DND-41 (cell line): ENCODE measurements at regions not wholly inside any gene's neighbourhood (a gene's known extent, or its start where the extent isn't known, plus 50 kb on each side); places are given as distances from the start of the nearest gene placed in this dataset.
"Not testable (repeated sequence)": the region's sequence is repeated elsewhere in the genome, so short reads cannot be mapped to it uniquely, and the experiment has no call there.

Source experiments
- EZH2 ChIP-seq: IDR thresholded peaks from 3 replicates; pipeline ENCODE4 v1.6.1; 2012; ENCODE audit warnings: borderline replicate concordance, low read depth, mild to moderate bottlenecking, moderate library complexity, low read length, inconsistent platforms; ENCODE audit not compliant: severe bottlenecking
- TF ChIP-seq, protein P1 (sequence below): IDR thresholded peaks from 2 replicates; pipeline ENCODE4 v1.5.1; 2012; ENCODE audit warnings: borderline replicate concordance, low read length, moderate library complexity, mild to moderate bottlenecking; ENCODE audit not compliant: poor library complexity, severe bottlenecking; ENCODE audit errors: extremely low read depth

- TF ChIP-seq, protein P1, sequence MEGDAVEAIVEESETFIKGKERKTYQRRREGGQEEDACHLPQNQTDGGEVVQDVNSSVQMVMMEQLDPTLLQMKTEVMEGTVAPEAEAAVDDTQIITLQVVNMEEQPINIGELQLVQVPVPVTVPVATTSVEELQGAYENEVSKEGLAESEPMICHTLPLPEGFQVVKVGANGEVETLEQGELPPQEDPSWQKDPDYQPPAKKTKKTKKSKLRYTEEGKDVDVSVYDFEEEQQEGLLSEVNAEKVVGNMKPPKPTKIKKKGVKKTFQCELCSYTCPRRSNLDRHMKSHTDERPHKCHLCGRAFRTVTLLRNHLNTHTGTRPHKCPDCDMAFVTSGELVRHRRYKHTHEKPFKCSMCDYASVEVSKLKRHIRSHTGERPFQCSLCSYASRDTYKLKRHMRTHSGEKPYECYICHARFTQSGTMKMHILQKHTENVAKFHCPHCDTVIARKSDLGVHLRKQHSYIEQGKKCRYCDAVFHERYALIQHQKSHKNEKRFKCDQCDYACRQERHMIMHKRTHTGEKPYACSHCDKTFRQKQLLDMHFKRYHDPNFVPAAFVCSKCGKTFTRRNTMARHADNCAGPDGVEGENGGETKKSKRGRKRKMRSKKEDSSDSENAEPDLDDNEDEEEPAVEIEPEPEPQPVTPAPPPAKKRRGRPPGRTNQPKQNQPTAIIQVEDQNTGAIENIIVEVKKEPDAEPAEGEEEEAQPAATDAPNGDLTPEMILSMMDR: not testable (repeated sequence)
- not testable (repeated sequence) for TF ChIP-seq EZH2
Observed at GRCh38 chr2:89152501-89152900, 461.0 kb downstream of the RPIA start.
